Naive thymus-derived CD8-positive, alpha-beta T cell (primary cell): ENCODE measurements at regions not wholly inside any gene's neighbourhood (a gene's known extent, or its start where the extent isn't known, plus 50 kb on each side); places are given as distances from the start of the nearest gene placed in this dataset.
"Not testable (repeated sequence)": the region's sequence is repeated elsewhere in the genome, so short reads cannot be mapped to it uniquely, and the experiment has no call there.

Experiments used
- ATAC-seq, 2 donors: fragments of 150-1000 bp; cut with Tn5 transposase in 1 of 2; sonication (Bioruptor Pico), chemical (Tn5 transposase) in 1 of 2; 1 replicate in 1 of 2; 2 replicates in 1 of 2; pipeline ENCODE4 v1.10.0; 2021; ENCODE audit warnings: mild to moderate bottlenecking in 2 of 2, moderate library complexity in 2 of 2
- POLR2A ChIA-PET: fragments of 350-600 bp; sonication (Branson Sonifier 250); formaldehyde crosslinking; loops from one replicate; lab custom pipeline; 2021; ENCODE audit warnings: antibody characterized with exemption; lab: Charles Lee
- DNase-seq, 10 donors: peaks; one replicate each; pipeline versions ENCODE4 v3.0.0 to v3.0.0-alpha.2; 2020 to 2022
- H3K27ac Mint-ChIP-seq, 10 donors: one replicate each; pipeline ENCODE4 v1.8.0; 2020 to 2022; ENCODE audit warnings: mild to moderate bottlenecking in 10 of 10, mixed read lengths in 10 of 10, moderate library complexity in 4 of 10, inconsistent platforms in 1 of 10
- H3K27me3 Mint-ChIP-seq, 5 donors: one replicate each; pipeline ENCODE4 v1.8.0; 2021 to 2022; ENCODE audit warnings: mixed read lengths in 5 of 5
- H3K36me3 Mint-ChIP-seq, 3 donors: one replicate each; pipeline ENCODE4 v1.8.0; 2020 to 2022; ENCODE audit warnings: mixed read lengths in 3 of 3, mild to moderate bottlenecking in 2 of 3, inconsistent platforms in 1 of 3
- H3K4me1 Mint-ChIP-seq, 4 donors: one replicate each; pipeline ENCODE4 v1.8.0; 2021 to 2022; ENCODE audit warnings: mixed read lengths in 4 of 4
- H3K4me3 Mint-ChIP-seq, 10 donors: one replicate each; pipeline ENCODE4 v1.8.0; 2020 to 2022; ENCODE audit warnings: mild to moderate bottlenecking in 10 of 10, mixed read lengths in 10 of 10, moderate library complexity in 6 of 10, inconsistent platforms in 1 of 10
- H3K9me3 Mint-ChIP-seq, 9 donors: one replicate each; pipeline ENCODE4 v1.8.0; 2020 to 2022; ENCODE audit warnings: mixed read lengths in 9 of 9, mild to moderate bottlenecking in 3 of 9, inconsistent platforms in 1 of 9, moderate library complexity in 1 of 9

DNA sequence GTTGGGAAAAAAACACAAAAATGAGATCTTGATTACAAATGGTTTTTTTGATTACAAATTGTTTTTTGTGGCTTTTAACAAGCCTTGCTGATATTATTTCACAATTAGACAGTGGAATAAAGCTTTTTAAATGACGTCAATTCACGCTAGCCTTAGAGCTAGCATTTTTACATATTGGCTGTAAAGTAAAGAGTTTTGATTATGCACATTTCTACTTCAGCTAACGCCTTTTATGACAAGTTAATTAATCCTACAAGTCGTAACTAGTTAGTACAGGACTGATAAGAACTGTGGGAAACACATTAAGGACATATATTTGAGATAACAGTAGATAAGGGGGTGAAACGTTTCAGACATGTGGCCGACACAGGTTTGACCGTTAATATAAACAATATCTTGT, 95.7 kb upstream of the ATXN3L start:
- H3K27ac Mint-ChIP-seq = no peak overlapping the region
- H3K4me3 Mint-ChIP-seq = no peak overlapping the region
- ATAC-seq (no peak), DNase-seq (no peak)
- peaks cover 0 to 14% (median under 1%) of the 10 kb centered on the region in 4 donors for H3K4me1 Mint-ChIP-seq
- H3K36me3 Mint-ChIP-seq = peaks cover 0 to 6% (median 0%) of the 10 kb centered on the region in 3 donors
- peaks cover 0 to 5% (median 0%) of the 10 kb centered on the region in 9 donors for H3K9me3 Mint-ChIP-seq
- H3K27me3 Mint-ChIP-seq = no peaks in the 10 kb centered on the region
- POLR2A ChIA-PET = no interaction called here

- Mint-ChIP-seq H3K4me1 (peaks cover 0 to 8% (median under 1%) of the 10 kb centered on the region in 4 donors), H3K27me3 (no peaks in the 10 kb centered on the region), H3K4me3 (no peak overlapping the region), H3K9me3 (peaks cover 0 to 9% (median 0%) of the 10 kb centered on the region in 9 donors), H3K36me3 (peaks cover 0 to 10% (median 0%) of the 10 kb centered on the region in 3 donors), H3K27ac (no peak overlapping the region)
- DNase-seq = no peak
- POLR2A ChIA-PET = no interaction called here
- no peak for ATAC-seq
Measured at GRCh38 chrX:13414006-13414647, 94.3 kb upstream of the ATXN3L start.

DNA sequence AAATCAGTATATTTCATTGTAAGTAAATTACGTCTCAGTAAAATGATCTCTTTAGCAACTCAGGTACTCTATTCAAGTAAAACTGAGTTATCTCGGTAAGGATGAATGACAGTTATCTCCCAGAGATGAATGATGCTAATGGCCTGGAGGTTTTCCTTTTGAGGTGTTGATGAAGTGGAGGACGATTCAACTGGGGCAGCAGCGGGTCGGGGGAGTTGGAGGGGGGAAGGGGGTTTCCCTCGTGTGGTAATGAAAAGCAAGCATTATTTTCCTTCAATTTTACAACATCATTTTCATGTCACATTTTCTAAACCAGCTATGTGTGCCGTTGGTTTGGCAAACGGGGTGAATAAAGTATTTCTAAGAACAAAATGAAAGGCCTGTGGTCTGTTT, 92.4 kb upstream of the ATXN3L start:
- no peaks in the 10 kb centered on the region for H3K27me3 Mint-ChIP-seq
- H3K4me3 Mint-ChIP-seq = no peak overlapping the region
- peaks cover 0 to 12% (median 0%) of the 10 kb centered on the region in 3 donors for H3K36me3 Mint-ChIP-seq
- no peak for DNase-seq
- peaks cover 0 to 16% (median 1%) of the 10 kb centered on the region in 9 donors for H3K9me3 Mint-ChIP-seq
- no peak for ATAC-seq
- H3K27ac Mint-ChIP-seq = no peak overlapping the region
- H3K4me1 Mint-ChIP-seq = peaks cover 0 to 4% (median 0%) of the 10 kb centered on the region in 4 donors
- POLR2A ChIA-PET = no interaction called here

GRCh38 chrX:13411496-13412207, 91.8 kb upstream of the ATXN3L start:
- Mint-ChIP-seq H3K27ac (no peak overlapping the region), H3K9me3 (peaks cover 0 to 21% (median 7%) of the 10 kb centered on the region in 9 donors), H3K36me3 (peaks cover 0 to 18% (median 0%) of the 10 kb centered on the region in 3 donors), H3K4me1 (peaks cover 0 to 4% (median 0%) of the 10 kb centered on the region in 4 donors), H3K27me3 (no peaks in the 10 kb centered on the region), H3K4me3 (no peak overlapping the region)
- POLR2A ChIA-PET = no interaction called here
- DNase-seq = no peak
- ATAC-seq = no peak

GRCh38 chrX:13408599-13408998, 88.7 kb upstream of the ATXN3L start:
- POLR2A ChIA-PET, ATAC-seq, H3K4me1 Mint-ChIP-seq, H3K27me3 Mint-ChIP-seq, H3K4me3 Mint-ChIP-seq, DNase-seq, H3K27ac Mint-ChIP-seq: not testable (repeated sequence)
- Mint-ChIP-seq H3K36me3 (peaks cover 0 to 27% (median 0%) of the 10 kb centered on the region in 3 donors), H3K9me3 (peaks cover 0 to 42% (median 18%) of the 10 kb centered on the region in 9 donors)

DNA sequence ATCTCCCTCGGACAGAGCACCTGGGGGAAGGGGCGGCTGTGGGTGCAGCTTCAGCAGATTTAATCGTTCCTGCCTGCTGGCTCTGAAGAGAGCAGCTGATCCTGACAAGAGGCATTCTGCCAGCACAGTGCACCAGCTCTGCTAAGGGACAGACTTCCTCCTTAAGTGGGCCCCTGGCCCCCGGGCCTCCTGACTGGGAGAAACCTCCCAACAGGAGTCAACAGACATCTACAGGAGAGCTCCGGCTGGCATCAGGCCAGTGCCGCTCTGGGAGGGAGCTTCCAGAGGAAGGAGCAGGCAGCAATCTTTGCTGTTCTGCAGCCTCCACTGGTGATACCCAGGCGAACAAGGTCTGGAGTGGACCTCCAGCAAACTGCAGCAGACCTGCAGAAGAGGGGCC, 84.9 kb upstream of the ATXN3L start:
- POLR2A ChIA-PET, H3K27me3 Mint-ChIP-seq, ATAC-seq, H3K4me1 Mint-ChIP-seq, H3K27ac Mint-ChIP-seq, H3K4me3 Mint-ChIP-seq, DNase-seq: not testable (repeated sequence)
- Mint-ChIP-seq H3K36me3 (peaks cover 0 to 28% (median 0%) of the 10 kb centered on the region in 3 donors), H3K9me3 (peaks cover 0 to 44% (median 18%) of the 10 kb centered on the region in 9 donors)

- H3K9me3 Mint-ChIP-seq = peaks cover 0 to 41% (median 18%) of the 10 kb centered on the region in 9 donors
- peaks cover 0 to 26% (median 0%) of the 10 kb centered on the region in 3 donors for H3K36me3 Mint-ChIP-seq
- H3K27ac Mint-ChIP-seq = no peak overlapping the region
- H3K4me1 Mint-ChIP-seq = no peaks in the 10 kb centered on the region
- POLR2A ChIA-PET = no interaction called here
- H3K27me3 Mint-ChIP-seq = no peaks in the 10 kb centered on the region
- H3K4me3 Mint-ChIP-seq = no peak overlapping the region
- ATAC-seq (no peak), DNase-seq (no peak)
Measured at GRCh38 chrX:13404364-13404763, 84.5 kb upstream of the ATXN3L start.

DNA sequence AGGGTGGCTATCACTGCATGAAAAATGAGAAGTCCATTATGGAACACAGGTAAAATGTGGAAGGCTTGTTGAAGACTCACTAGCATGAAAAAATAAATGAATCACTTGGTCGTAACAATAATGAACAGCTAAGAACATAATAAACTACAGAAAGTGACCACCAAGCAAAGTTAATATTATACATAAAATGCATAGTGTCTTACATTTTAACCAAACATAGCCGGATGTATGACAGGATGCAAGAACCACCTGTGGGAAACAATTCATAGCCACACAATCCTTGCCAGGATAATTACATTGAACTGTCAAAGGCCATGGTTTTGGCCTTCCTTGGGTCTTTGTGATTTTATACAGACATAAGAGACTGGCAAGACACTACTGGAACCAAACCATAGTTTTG, 81.9 kb upstream of the ATXN3L start:
- Mint-ChIP-seq H3K4me1 (no peaks in the 10 kb centered on the region), H3K27me3 (no peaks in the 10 kb centered on the region), H3K9me3 (peaks cover 0 to 28% (median 6%) of the 10 kb centered on the region in 9 donors), H3K36me3 (peaks cover 0 to 17% (median 0%) of the 10 kb centered on the region in 3 donors), H3K27ac (no peak overlapping the region), H3K4me3 (no peak overlapping the region)
- DNase-seq (no peak), ATAC-seq (no peak)
- POLR2A ChIA-PET = no interaction called here

DNA sequence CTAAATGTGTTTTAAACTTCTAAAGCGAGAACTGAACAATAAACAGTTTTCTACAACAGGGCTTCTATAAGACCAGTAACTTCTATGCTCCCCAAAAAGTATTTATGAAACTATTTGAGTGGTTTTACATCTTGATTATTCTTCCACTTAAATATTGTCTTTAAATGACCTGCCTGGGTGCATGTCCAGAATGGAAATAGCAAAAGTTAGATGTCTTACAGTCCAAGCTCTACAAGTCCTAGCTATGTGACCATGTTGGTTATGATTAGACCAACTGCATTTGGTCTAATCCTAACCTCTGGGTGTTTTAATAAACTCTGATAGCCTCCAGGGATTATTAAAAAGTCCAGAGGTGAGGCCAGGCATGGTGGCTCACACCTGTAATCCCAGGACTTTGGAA, 79.0 kb upstream of the ATXN3L start:
- POLR2A ChIA-PET = interaction anchor here (0.7 kb wide), 1 partner anchor 19 kb away, joined by 3 read pairs; no protein-coding TSS in a partner anchor
- peaks cover 0 to 14% (median 0%) of the 10 kb centered on the region in 9 donors for H3K9me3 Mint-ChIP-seq
- H3K36me3 Mint-ChIP-seq = peaks cover 0 to 18% (median 0%) of the 10 kb centered on the region in 3 donors
- H3K4me1 Mint-ChIP-seq = peaks cover 0 to 2% (median 0%) of the 10 kb centered on the region in 4 donors
- DNase-seq (no peak), ATAC-seq (no peak)
- no peaks in the 10 kb centered on the region for H3K27me3 Mint-ChIP-seq
- no peak overlapping the region for H3K27ac Mint-ChIP-seq
- no peak overlapping the region for H3K4me3 Mint-ChIP-seq

- peaks cover 0 to 16% (median 2%) of the 10 kb centered on the region in 9 donors for H3K9me3 Mint-ChIP-seq
- POLR2A ChIA-PET = no interaction called here
- DNase-seq (no peak), ATAC-seq (no peak)
- H3K27me3 Mint-ChIP-seq = no peaks in the 10 kb centered on the region
- H3K4me3 Mint-ChIP-seq = no peak overlapping the region
- H3K36me3 Mint-ChIP-seq = peaks cover 0 to 24% (median 2%) of the 10 kb centered on the region in 3 donors
- peaks cover 0 to 2% (median 0%) of the 10 kb centered on the region in 4 donors for H3K4me1 Mint-ChIP-seq
- H3K27ac Mint-ChIP-seq = no peak overlapping the region
Measured at GRCh38 chrX:13397878-13398818, 78.3 kb upstream of the ATXN3L start.

GRCh38 chrX:13396924-13397323, 77.1 kb upstream of the ATXN3L start:
- Mint-ChIP-seq H3K36me3 (peaks cover 0 to 24% (median 2%) of the 10 kb centered on the region in 3 donors), H3K27me3 (no peaks in the 10 kb centered on the region), H3K27ac (no peak overlapping the region), H3K9me3 (peaks cover 0 to 16% (median 2%) of the 10 kb centered on the region in 9 donors), H3K4me3 (no peak overlapping the region), H3K4me1 (peaks cover 0 to 2% (median 0%) of the 10 kb centered on the region in 4 donors)
- DNase-seq (no peak), ATAC-seq (no peak)
- POLR2A ChIA-PET = no interaction called here

GRCh38 chrX:13389501-13389900, 69.6 kb upstream of the ATXN3L start:
- Mint-ChIP-seq H3K4me3 (no peak overlapping the region), H3K4me1 (peaks cover 0 to 14% (median 0%) of the 10 kb centered on the region in 4 donors), H3K27ac (no peak overlapping the region), H3K9me3 (peaks cover 0 to 18% (median 2%) of the 10 kb centered on the region in 9 donors), H3K27me3 (no peaks in the 10 kb centered on the region), H3K36me3 (peaks cover 0 to 25% (median 2%) of the 10 kb centered on the region in 3 donors)
- DNase-seq (no peak), ATAC-seq (no peak)
- POLR2A ChIA-PET = no interaction called here
